Hepatocyte (in vitro differentiated cells): ENCODE measurements at regions not wholly inside any gene's neighbourhood (a gene's known extent, or its start where the extent isn't known, plus 50 kb on each side); places are given as distances from the start of the nearest gene placed in this dataset.

Experiments
- DNase-seq: peaks from one replicate; pipeline ENCODE4 v3.0.0-alpha.2; 2016; ENCODE audit warnings: low spot score
- H2AFZ ChIP-seq: fragments of 200-600 bp; sonication (generic); 2 replicates; pipeline ENCODE4 v1.6.0; 2016; ENCODE audit warnings: antibody characterized with exemption, mild to moderate bottlenecking
- H3K27ac ChIP-seq: fragments of 200-600 bp; sonication (generic); 2 replicates; pipeline ENCODE4 v1.5.1; 2016; ENCODE audit warnings: mild to moderate bottlenecking
- H3K27me3 ChIP-seq: fragments of 200-600 bp; sonication (generic); 2 replicates; pipeline ENCODE4 v1.6.1; 2016
- H3K36me3 ChIP-seq: fragments of 200-600 bp; sonication (generic); replicated peaks from 2 replicates; pipeline ENCODE4 v1.5.1; 2016; ENCODE audit warnings: low read depth; ENCODE audit not compliant: insufficient read depth
- H3K4me1 ChIP-seq: fragments of 200-600 bp; sonication (generic); 2 replicates; pipeline ENCODE4 v1.5.1; 2016; ENCODE audit warnings: mild to moderate bottlenecking, moderate library complexity; ENCODE audit not compliant: insufficient read depth
- H3K4me2 ChIP-seq: fragments of 200-600 bp; sonication (generic); 2 replicates; pipeline ENCODE4 v1.6.0; 2016
- H3K4me3 ChIP-seq: fragments of 200-600 bp; sonication (generic); 2 replicates; pipeline ENCODE4 v1.5.1; 2016; ENCODE audit warnings: mild to moderate bottlenecking
- H3K79me2 ChIP-seq: fragments of 200-600 bp; sonication (generic); 2 replicates; pipeline ENCODE4 v1.6.0; 2017; ENCODE audit warnings: mild to moderate bottlenecking
- H3K9me2 ChIP-seq: fragments of 200-600 bp; sonication (generic); replicated peaks from 2 replicates; pipeline ENCODE4 v1.6.0; 2017; ENCODE audit warnings: mild to moderate bottlenecking; ENCODE audit not compliant: insufficient read depth
- H3K9me3 ChIP-seq: fragments of 200-600 bp; sonication (generic); 2 replicates; pipeline ENCODE4 v1.5.1; 2016; ENCODE audit warnings: low read depth, mild to moderate bottlenecking
- H4K20me1 ChIP-seq: fragments of 200-600 bp; sonication (generic); 2 replicates; pipeline ENCODE4 v1.6.0; 2016; ENCODE audit warnings: mild to moderate bottlenecking; ENCODE audit not compliant: insufficient read depth, poor library complexity, severe bottlenecking
- CTCF ChIP-seq: fragments of 200-600 bp; sonication (generic); IDR thresholded peaks from 2 replicates; pipeline ENCODE4 v1.5.1; 2016; ENCODE audit warnings: antibody characterized with exemption, mild to moderate bottlenecking; ENCODE audit not compliant: poor library complexity
- EZH2 ChIP-seq: fragments of 200-600 bp; sonication (generic); IDR thresholded peaks from 2 replicates; pipeline ENCODE4 v1.6.1; 2016; ENCODE audit warnings: antibody characterized with exemption, mild to moderate bottlenecking, borderline replicate concordance
- EZH2phosphoT487 ChIP-seq: fragments of 200-600 bp; sonication (generic); IDR thresholded peaks from one replicate; pipeline ENCODE4 v1.6.1; 2018; ENCODE audit warnings: antibody characterized with exemption, mild to moderate bottlenecking, low read depth, moderate library complexity; ENCODE audit not compliant: unreplicated experiment, severe bottlenecking
- WGBS: methylation state at CpG from one replicate; pipeline ENCODE4 v1.1.6; 2016; ENCODE audit warnings: low lambda C conversion rate; ENCODE audit errors: missing lambda C conversion rate; 5-methylcytosine and 5-hydroxymethylcytosine counted together

DNA sequence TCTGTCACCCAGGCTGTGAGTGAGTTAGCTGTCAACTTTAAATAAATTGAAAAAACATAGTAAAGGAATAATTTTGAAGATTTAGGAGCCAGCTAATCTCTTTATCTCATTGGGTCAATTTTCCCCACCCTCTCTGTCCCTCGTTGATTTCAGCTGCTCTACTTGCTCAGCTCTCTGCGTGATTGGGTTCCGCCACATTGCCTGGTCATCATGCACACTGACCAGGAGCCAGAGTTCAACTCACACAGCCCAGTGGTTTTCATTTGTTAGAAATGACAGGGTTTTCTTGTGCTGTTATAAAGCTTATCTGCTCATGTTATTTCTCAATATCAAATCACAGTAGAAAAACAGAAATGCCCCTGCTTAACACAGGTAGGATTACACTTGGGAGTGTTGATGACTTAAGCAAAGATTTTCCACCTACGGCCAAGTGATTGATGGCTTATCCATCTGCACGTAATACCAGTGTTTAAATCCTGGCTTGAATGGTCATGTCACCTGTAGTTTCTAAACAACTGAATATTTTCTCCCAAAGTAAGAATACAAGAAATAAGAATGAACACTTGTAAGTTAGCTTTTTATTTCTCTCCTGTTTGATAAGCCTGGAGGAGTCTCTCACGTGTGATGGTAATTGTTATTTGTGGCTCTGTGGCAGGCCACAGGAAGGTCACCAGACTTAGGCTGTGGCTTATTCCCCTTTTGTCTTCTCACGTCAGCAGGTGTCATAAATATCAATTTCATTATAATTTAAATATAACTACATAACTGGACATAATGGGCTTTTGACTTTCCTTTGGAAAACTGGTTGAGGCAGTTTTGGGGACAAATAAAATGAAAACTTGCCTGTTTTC is 367.2 kb upstream of the DDHD1 start:
- H3K4me2 ChIP-seq = no peak overlapping the region
- WGBS = 76% methylated on average over 7 of the region's 7 CpGs
- TF ChIP-seq EZH2phosphoT487 (no peak), CTCF (no peak), EZH2 (no peak)
- H3K4me1 ChIP-seq = no peaks in the 10 kb centered on the region
- H3K36me3 ChIP-seq = no peaks in the 10 kb centered on the region
- H3K4me3 ChIP-seq = no peak overlapping the region
- no peaks in the 10 kb centered on the region for H4K20me1 ChIP-seq
- no peaks in the 10 kb centered on the region for H3K9me3 ChIP-seq
- H2AFZ ChIP-seq = no peak overlapping the region
- H3K79me2 ChIP-seq = no peaks in the 10 kb centered on the region
- no peak for DNase-seq
- no peak overlapping the region for H3K27ac ChIP-seq
- no peaks in the 10 kb centered on the region for H3K27me3 ChIP-seq
- no peaks in the 10 kb centered on the region for H3K9me2 ChIP-seq

- no peak for DNase-seq
- no peak for TF ChIP-seq EZH2phosphoT487
- TF ChIP-seq CTCF = no peak
- TF ChIP-seq EZH2 = no peak
- H3K27ac ChIP-seq = no peak overlapping the region
- H3K36me3 ChIP-seq = no peaks in the 10 kb centered on the region
- H3K4me3 ChIP-seq = no peak overlapping the region
- no peaks in the 10 kb centered on the region for H3K9me3 ChIP-seq
- no peaks in the 10 kb centered on the region for H3K79me2 ChIP-seq
- no peaks in the 10 kb centered on the region for H3K4me1 ChIP-seq
- no peaks in the 10 kb centered on the region for H3K9me2 ChIP-seq
- no peak overlapping the region for H3K4me2 ChIP-seq
- H3K27me3 ChIP-seq = no peaks in the 10 kb centered on the region
- 87% methylated on average over 1 of the region's 1 CpG for WGBS
- H2AFZ ChIP-seq = no peak overlapping the region
- no peaks in the 10 kb centered on the region for H4K20me1 ChIP-seq
Observed at GRCh38 chr14:53519137-53519536, 366.0 kb upstream of the DDHD1 start.

GRCh38 chr14:53517270-53517960 is 364.3 kb upstream of the DDHD1 start:
- Histone ChIP-seq H3K9me3 (no peaks in the 10 kb centered on the region), H3K4me1 (no peaks in the 10 kb centered on the region), H3K27ac (no peak overlapping the region), H2AFZ (no peak overlapping the region), H4K20me1 (no peaks in the 10 kb centered on the region), H3K9me2 (no peaks in the 10 kb centered on the region), H3K4me3 (no peak overlapping the region), H3K36me3 (no peaks in the 10 kb centered on the region), H3K79me2 (no peaks in the 10 kb centered on the region), H3K4me2 (no peak overlapping the region), H3K27me3 (no peaks in the 10 kb centered on the region)
- no peak for TF ChIP-seq EZH2
- DNase-seq = no peak
- 95% methylated on average over 2 of the region's 2 CpGs for WGBS

GRCh38 chr14:53516261-53516774 is 363.2 kb upstream of the DDHD1 start:
- no peaks in the 10 kb centered on the region for H3K79me2 ChIP-seq
- H3K4me3 ChIP-seq = no peak overlapping the region
- no peaks in the 10 kb centered on the region for H3K9me3 ChIP-seq
- H3K4me2 ChIP-seq = no peak overlapping the region
- H3K27me3 ChIP-seq = no peaks in the 10 kb centered on the region
- no peak overlapping the region for H3K27ac ChIP-seq
- TF ChIP-seq CTCF (no peak), EZH2phosphoT487 (no peak), EZH2 (no peak)
- H3K4me1 ChIP-seq = no peaks in the 10 kb centered on the region
- H3K36me3 ChIP-seq = no peaks in the 10 kb centered on the region
- no peak for DNase-seq
- H4K20me1 ChIP-seq = no peaks in the 10 kb centered on the region
- H2AFZ ChIP-seq = no peak overlapping the region
- WGBS = 87% methylated on average over 2 of the region's 2 CpGs
- no peaks in the 10 kb centered on the region for H3K9me2 ChIP-seq
